HG02840 (cell line): ENCODE measurements at regions not wholly inside any gene's neighbourhood (a gene's known extent, or its start where the extent isn't known, plus 50 kb on each side); places are given as distances from the start of the nearest gene placed in this dataset.

Source experiments
- ATAC-seq: cut with Tn5 transposase; IDR thresholded peaks from one replicate; pipeline ENCODE4 v1.9.1; 2021; ENCODE audit warnings: mild to moderate bottlenecking, moderate library complexity, moderate number of reproducible peaks; ENCODE audit not compliant: unreplicated experiment, low FRiP score

- no peak for ATAC-seq
Observed at GRCh38 chr6:77183447-77183846, 279.8 kb downstream of the HTR1B start.

GRCh38 chr6:77181749-77182148, 281.5 kb downstream of the HTR1B start:
- no peak for ATAC-seq

- no peak for ATAC-seq
Observed at GRCh38 chr6:77180326-77180725, 283.0 kb downstream of the HTR1B start.

GRCh38 chr6:77178821-77179220, 284.5 kb downstream of the HTR1B start:
- no peak for ATAC-seq

- no peak for ATAC-seq
Observed at GRCh38 chr6:77177470-77177869, 285.8 kb downstream of the HTR1B start.

- no peak for ATAC-seq
Observed at GRCh38 chr6:77173472-77174074, 289.7 kb downstream of the HTR1B start.

GRCh38 chr6:77172578-77172977, 290.7 kb downstream of the HTR1B start:
- no peak for ATAC-seq

GRCh38 chr6:77159730-77160129, 303.6 kb downstream of the HTR1B start:
- no peak for ATAC-seq

- no peak for ATAC-seq
Observed at GRCh38 chr6:77151241-77151640, 312.1 kb downstream of the HTR1B start.

- no peak for ATAC-seq
Observed at GRCh38 chr6:77150736-77151135, 312.6 kb downstream of the HTR1B start.

- no peak for ATAC-seq
Observed at GRCh38 chr6:77145244-77145643, 318.0 kb downstream of the HTR1B start.

- no peak for ATAC-seq
Observed at GRCh38 chr6:77143659-77144447, 319.4 kb downstream of the HTR1B start.

- no peak for ATAC-seq
Observed at GRCh38 chr6:77136086-77136485, 327.2 kb downstream of the HTR1B start.

GRCh38 chr6:77133031-77133430, 330.3 kb downstream of the HTR1B start:
- no peak for ATAC-seq

- ATAC-seq, result no peak
Observed at GRCh38 chr6:77131426-77131825, 331.9 kb downstream of the HTR1B start.

GRCh38 chr6:77124604-77125003, 338.7 kb downstream of the HTR1B start:
- ATAC-seq, result no peak

GRCh38 chr6:77123527-77123926, 339.8 kb downstream of the HTR1B start:
- ATAC-seq, result no peak

GRCh38 chr6:77106992-77107391, 356.3 kb downstream of the HTR1B start:
- ATAC-seq, result no peak

- ATAC-seq, result no peak
Observed at GRCh38 chr6:77105091-77105490, 358.2 kb downstream of the HTR1B start.

- ATAC-seq, result no peak
Observed at GRCh38 chr6:77097940-77098339, 365.4 kb downstream of the HTR1B start.

GRCh38 chr6:77095936-77096627, 367.2 kb downstream of the HTR1B start:
- ATAC-seq, result no peak

GRCh38 chr6:77094821-77095220, 368.5 kb downstream of the HTR1B start:
- no peak for ATAC-seq
